Tibial nerve (tissue), 4 donors: ENCODE measurements at regions not wholly inside any gene's neighbourhood (a gene's known extent, or its start where the extent isn't known, plus 50 kb on each side); places are given as distances from the start of the nearest gene placed in this dataset.

Experiments
- EP300 ChIP-seq, 2 donors: sonication (generic); formaldehyde crosslinking; IDR thresholded peaks; one replicate each; pipeline ENCODE4 v1.6.1; 2017; ENCODE audit warnings: antibody characterized with exemption in 2 of 2, mild to moderate bottlenecking in 1 of 2
- POLR2A ChIP-seq, 2 donors: fragments of 450-650 bp; IDR thresholded peaks; one replicate each; pipeline ENCODE4 v1.6.1; 2017; ENCODE audit warnings: antibody characterized with exemption in 2 of 2, mild to moderate bottlenecking in 2 of 2, moderate library complexity in 2 of 2
- TF ChIP-seq, protein P1 (sequence below), 5 experiments: fragments of 200-600 bp in 3 of 5; fragments of 450-650 bp in 2 of 5; sonication (generic) in 3 of 5; IDR thresholded peaks; one replicate each; pipeline ENCODE4 v1.5.1; 2016 to 2019; ENCODE audit warnings: antibody characterized with exemption in 5 of 5, mild to moderate bottlenecking in 3 of 5, moderate library complexity in 2 of 5

DNA sequence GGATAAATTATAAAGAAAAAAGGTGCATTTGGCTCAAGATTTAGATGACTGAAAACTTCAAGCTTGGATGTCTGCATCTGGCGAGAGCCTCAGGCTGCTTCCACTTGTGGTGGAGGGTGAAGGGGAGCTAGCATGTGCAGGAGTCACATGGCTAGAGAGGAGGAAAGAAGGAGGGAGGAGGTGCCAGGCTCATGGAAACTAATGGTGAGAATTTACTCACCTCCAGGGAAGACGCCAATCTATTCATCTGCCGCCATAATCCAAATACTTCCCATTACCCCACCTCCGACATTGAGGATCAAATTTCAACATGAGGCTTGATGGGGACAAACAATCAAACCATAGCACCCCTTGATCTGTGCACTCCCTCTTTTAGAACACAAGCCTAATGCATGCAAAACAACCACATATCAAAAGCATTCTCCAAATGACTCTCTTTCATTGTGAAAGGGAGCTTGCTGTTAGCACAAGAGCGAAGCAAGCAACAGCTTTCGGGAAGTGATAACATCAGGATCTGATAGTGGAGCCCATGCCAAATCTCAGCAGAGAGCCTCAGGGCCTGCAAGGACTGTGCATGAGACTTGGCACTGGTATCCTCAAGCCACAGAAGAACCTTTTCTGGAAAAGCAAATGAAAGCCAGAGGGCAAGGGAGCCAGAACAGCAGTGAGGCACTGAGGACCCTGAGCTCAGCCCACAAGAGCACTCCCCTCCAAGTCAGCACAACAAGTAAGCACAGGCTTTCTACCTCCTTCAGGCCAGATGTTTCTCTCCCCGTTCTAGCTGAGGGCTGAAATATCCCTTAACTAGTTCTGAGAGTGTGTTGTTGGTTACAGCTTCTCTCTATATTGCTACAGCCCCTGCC, 50.2 kb upstream of the THBS1 start:
- TF ChIP-seq, protein P1, sequence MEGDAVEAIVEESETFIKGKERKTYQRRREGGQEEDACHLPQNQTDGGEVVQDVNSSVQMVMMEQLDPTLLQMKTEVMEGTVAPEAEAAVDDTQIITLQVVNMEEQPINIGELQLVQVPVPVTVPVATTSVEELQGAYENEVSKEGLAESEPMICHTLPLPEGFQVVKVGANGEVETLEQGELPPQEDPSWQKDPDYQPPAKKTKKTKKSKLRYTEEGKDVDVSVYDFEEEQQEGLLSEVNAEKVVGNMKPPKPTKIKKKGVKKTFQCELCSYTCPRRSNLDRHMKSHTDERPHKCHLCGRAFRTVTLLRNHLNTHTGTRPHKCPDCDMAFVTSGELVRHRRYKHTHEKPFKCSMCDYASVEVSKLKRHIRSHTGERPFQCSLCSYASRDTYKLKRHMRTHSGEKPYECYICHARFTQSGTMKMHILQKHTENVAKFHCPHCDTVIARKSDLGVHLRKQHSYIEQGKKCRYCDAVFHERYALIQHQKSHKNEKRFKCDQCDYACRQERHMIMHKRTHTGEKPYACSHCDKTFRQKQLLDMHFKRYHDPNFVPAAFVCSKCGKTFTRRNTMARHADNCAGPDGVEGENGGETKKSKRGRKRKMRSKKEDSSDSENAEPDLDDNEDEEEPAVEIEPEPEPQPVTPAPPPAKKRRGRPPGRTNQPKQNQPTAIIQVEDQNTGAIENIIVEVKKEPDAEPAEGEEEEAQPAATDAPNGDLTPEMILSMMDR (IDR thresholded peaks at IDR 0.05): no peak
- TF ChIP-seq POLR2A (IDR thresholded peaks at IDR 0.05) (no peak), EP300 (IDR thresholded peaks at IDR 0.05) (peak in 1 of 2 donors; percentile 6)
